ENCODE measurements at regions not wholly inside any gene's neighbourhood (a gene's known extent, or its start where the extent isn't known, plus 50 kb on each side); places are given as distances from the start of the nearest gene placed in this dataset.
"Not testable (repeated sequence)": the region's sequence is repeated elsewhere in the genome, so short reads cannot be mapped to it uniquely, and the experiment has no call there.

GRCh38 chr7:119937745-119938144 lies 335.2 kb upstream of the KCND2 start:
- Histone ChIP-seq H3K4me1 (ENCODE audit: control insufficient read depth, insufficient read depth, low read length) (no peaks in the 10 kb centered on the region), H3K4me3 (ENCODE audit: low read depth, low read length) (no peak overlapping the region), H3K9me3 (ENCODE audit: control insufficient read depth, insufficient read depth, low read length) (no peaks in the 10 kb centered on the region), H3K36me3 (ENCODE audit: control insufficient read depth, insufficient read depth, low read length) (no peaks in the 10 kb centered on the region), H3K9ac (ENCODE audit: low read depth, low read length) (no peak overlapping the region), H3K27me3 (ENCODE audit: control insufficient read depth, insufficient read depth, low read length) (no peaks in the 10 kb centered on the region)

GRCh38 chr7:119943942-119944600 lies 328.9 kb upstream of the KCND2 start:
- Histone ChIP-seq H3K4me3 (ENCODE audit: low read depth, low read length) (no peak overlapping the region), H3K27me3 (ENCODE audit: control insufficient read depth, insufficient read depth, low read length) (no peaks in the 10 kb centered on the region), H3K4me1 (ENCODE audit: control insufficient read depth, insufficient read depth, low read length) (no peaks in the 10 kb centered on the region), H3K36me3 (ENCODE audit: control insufficient read depth, insufficient read depth, low read length) (no peaks in the 10 kb centered on the region), H3K9ac (ENCODE audit: low read depth, low read length) (no peak overlapping the region), H3K9me3 (ENCODE audit: control insufficient read depth, insufficient read depth, low read length) (no peaks in the 10 kb centered on the region)

DNA sequence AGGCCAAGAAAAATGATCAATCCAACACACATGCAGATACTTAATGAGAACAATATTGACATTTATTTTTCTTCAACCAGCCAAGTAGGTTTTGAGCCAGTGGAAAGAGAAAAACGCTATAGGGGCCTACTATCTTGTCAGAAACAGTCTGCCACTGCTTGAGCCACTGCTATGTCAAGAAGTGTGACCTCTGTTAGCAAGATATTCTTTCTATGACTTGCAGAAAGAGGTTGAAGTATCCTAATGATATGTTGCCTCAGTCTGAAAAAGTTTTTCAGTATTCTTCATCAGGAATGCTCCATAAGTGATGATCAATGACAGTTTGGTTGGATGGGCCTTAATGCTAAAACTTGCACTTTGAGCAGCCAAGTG lies 328.4 kb upstream of the KCND2 start:
- H3K36me3 ChIP-seq (ENCODE audit: control insufficient read depth, insufficient read depth, low read length) = no peaks in the 10 kb centered on the region
- no peaks in the 10 kb centered on the region for H3K4me1 ChIP-seq (ENCODE audit: control insufficient read depth, insufficient read depth, low read length)
- no peak overlapping the region for H3K9ac ChIP-seq (ENCODE audit: low read depth, low read length)
- no peaks in the 10 kb centered on the region for H3K27me3 ChIP-seq (ENCODE audit: control insufficient read depth, insufficient read depth, low read length)
- no peaks in the 10 kb centered on the region for H3K9me3 ChIP-seq (ENCODE audit: control insufficient read depth, insufficient read depth, low read length)
- H3K4me3 ChIP-seq (ENCODE audit: low read depth, low read length) = no peak overlapping the region

- Histone ChIP-seq H3K36me3 (ENCODE audit: control insufficient read depth, insufficient read depth, low read length) (no peaks in the 10 kb centered on the region), H3K9ac (ENCODE audit: low read depth, low read length) (no peak overlapping the region), H3K27me3 (ENCODE audit: control insufficient read depth, insufficient read depth, low read length) (no peaks in the 10 kb centered on the region)
Measured at GRCh38 chr7:119945822-119946221, 327.2 kb upstream of the KCND2 start.

DNA sequence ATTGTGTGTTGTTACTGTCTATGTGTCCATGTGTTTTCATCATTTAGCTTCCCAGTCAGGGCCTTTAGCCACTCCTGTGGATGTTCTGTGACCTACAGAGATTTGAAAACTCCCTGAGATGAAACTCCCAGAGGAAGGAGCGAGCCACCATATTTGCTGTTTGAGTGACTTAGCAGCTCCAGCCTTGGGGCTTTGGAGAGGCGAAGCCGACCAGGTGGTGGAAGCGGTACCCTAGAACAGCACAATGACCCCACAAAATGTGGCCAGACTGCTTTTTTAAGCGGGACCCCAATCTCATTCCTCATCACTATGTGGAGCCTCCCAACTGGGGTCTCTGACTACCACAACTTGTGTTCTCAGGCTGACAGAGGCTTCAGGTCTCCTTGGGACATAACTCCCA lies 323.9 kb upstream of the KCND2 start:
- no peaks in the 10 kb centered on the region for H3K36me3 ChIP-seq (ENCODE audit: control insufficient read depth, insufficient read depth, low read length)
- no peaks in the 10 kb centered on the region for H3K27me3 ChIP-seq (ENCODE audit: control insufficient read depth, insufficient read depth, low read length)
- H3K9me3 ChIP-seq (ENCODE audit: control insufficient read depth, insufficient read depth, low read length) = no peaks in the 10 kb centered on the region
- no peak overlapping the region for H3K9ac ChIP-seq (ENCODE audit: low read depth, low read length)
- no peaks in the 10 kb centered on the region for H3K4me1 ChIP-seq (ENCODE audit: control insufficient read depth, insufficient read depth, low read length)
- H3K4me3 ChIP-seq (ENCODE audit: low read depth, low read length) = no peak overlapping the region

More at GRCh38 chr7:119945822-119946221, 327.2 kb upstream of the KCND2 start:
- Histone ChIP-seq H3K9me3 (ENCODE audit: control insufficient read depth, insufficient read depth, low read length) (no peaks in the 10 kb centered on the region), H3K4me3 (ENCODE audit: low read depth, low read length) (no peak overlapping the region), H3K4me1 (ENCODE audit: control insufficient read depth, insufficient read depth, low read length) (no peaks in the 10 kb centered on the region)

- not testable (repeated sequence) for H3K36me3 ChIP-seq (ENCODE audit: control insufficient read depth, insufficient read depth, low read length); H3K27me3 ChIP-seq (ENCODE audit: control insufficient read depth, insufficient read depth, low read length); H3K9ac ChIP-seq (ENCODE audit: low read depth, low read length); H3K9me3 ChIP-seq (ENCODE audit: control insufficient read depth, insufficient read depth, low read length); H3K4me1 ChIP-seq (ENCODE audit: control insufficient read depth, insufficient read depth, low read length); H3K4me3 ChIP-seq (ENCODE audit: low read depth, low read length)
Measured at GRCh38 chr7:119950390-119951041, 322.5 kb upstream of the KCND2 start.

DNA sequence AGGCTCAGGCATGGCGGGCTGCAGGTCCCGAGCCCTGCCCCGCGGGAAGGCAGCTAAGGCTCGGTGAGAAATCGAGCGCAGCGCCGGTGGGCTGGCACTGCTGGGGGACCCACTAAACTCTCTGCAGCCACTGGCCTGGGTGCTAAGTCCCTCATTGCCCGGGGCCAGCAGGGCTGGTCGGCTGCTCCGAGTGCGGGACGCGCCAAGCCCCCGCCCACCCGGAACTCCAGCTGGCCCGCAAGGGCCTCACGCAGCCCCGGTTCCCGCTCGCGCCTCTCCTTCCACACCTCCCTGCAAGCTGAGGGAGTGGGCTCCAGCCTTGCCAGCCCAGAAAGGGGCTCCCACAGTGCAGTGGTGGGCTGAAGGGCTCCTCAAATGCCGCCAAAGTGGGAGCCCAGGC lies 321.4 kb upstream of the KCND2 start:
- not testable (repeated sequence) for H3K36me3 ChIP-seq (ENCODE audit: control insufficient read depth, insufficient read depth, low read length); H3K9me3 ChIP-seq (ENCODE audit: control insufficient read depth, insufficient read depth, low read length); H3K4me3 ChIP-seq (ENCODE audit: low read depth, low read length); H3K9ac ChIP-seq (ENCODE audit: low read depth, low read length); H3K27me3 ChIP-seq (ENCODE audit: control insufficient read depth, insufficient read depth, low read length); H3K4me1 ChIP-seq (ENCODE audit: control insufficient read depth, insufficient read depth, low read length)

DNA sequence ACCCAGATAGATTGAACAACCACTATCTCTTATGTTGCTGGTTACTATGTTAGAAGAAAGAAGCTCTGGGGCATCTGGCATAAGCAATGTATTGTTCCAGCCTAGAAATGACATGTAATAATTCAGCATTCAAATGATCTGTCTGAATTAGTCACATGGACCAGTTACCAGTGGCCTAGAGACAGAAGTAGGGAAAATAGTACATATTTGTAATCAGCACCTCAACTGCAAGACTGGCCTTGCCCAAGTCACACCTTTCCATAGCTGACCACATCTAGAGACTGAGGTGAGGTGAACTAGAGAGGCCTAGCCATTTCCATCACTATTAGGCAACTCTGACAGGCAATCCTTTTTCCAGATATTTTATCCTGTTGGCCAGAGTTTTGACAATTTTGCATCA lies 315.6 kb upstream of the KCND2 start:
- H3K9ac ChIP-seq (ENCODE audit: low read depth, low read length) = no peak overlapping the region

DNA sequence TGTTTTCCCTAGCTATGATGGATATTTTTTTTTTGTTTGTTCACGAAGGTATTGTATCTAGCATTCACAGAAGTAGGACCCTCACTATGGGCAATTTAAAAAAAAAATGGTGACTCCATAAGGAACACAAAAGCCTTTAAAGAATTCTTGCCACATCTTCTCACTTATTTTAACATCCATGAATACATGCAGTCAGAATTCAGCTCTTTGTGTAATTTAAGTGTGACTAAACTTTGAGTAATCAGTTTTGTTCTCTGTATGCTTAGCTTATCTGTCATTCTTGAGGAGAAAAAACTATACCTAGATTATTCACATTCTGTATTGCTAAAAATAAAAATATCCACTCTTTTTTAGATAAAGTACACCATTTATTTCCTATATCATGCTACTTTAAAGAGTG lies 313.2 kb upstream of the KCND2 start:
- no peaks in the 10 kb centered on the region for H3K27me3 ChIP-seq (ENCODE audit: control insufficient read depth, insufficient read depth, low read length)
- no peaks in the 10 kb centered on the region for H3K36me3 ChIP-seq (ENCODE audit: control insufficient read depth, insufficient read depth, low read length)

More for the DNA sequence above, 315.6 kb upstream of the KCND2 start:
- Histone ChIP-seq H3K9me3 (ENCODE audit: control insufficient read depth, insufficient read depth, low read length) (no peaks in the 10 kb centered on the region), H3K27me3 (ENCODE audit: control insufficient read depth, insufficient read depth, low read length) (no peaks in the 10 kb centered on the region), H3K4me3 (ENCODE audit: low read depth, low read length) (no peak overlapping the region), H3K36me3 (ENCODE audit: control insufficient read depth, insufficient read depth, low read length) (no peaks in the 10 kb centered on the region), H3K4me1 (ENCODE audit: control insufficient read depth, insufficient read depth, low read length) (no peaks in the 10 kb centered on the region)

DNA sequence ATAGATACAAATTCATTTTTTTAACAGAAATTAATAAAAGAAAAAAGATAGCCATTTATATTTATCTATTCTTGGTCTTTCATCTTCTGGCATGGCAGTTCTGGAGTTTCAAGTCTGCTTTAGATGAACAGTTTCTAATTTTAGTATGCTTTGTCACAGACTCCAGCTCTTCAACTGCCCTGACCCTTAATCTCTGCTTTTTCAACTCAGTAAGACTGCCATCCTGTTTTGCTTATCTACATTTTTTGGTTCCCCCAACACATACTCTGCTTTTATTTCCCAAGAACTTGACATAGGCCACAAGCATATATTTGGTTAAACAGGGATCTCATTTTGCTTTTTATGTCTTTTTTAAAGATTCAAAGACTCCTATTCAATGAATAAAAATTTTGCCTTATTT lies 309.3 kb upstream of the KCND2 start:
- Histone ChIP-seq H3K4me3 (ENCODE audit: low read depth, low read length) (no peak overlapping the region), H3K36me3 (ENCODE audit: control insufficient read depth, insufficient read depth, low read length) (no peaks in the 10 kb centered on the region), H3K27me3 (ENCODE audit: control insufficient read depth, insufficient read depth, low read length) (no peaks in the 10 kb centered on the region), H3K9ac (ENCODE audit: low read depth, low read length) (no peak overlapping the region), H3K4me1 (ENCODE audit: control insufficient read depth, insufficient read depth, low read length) (no peaks in the 10 kb centered on the region), H3K9me3 (ENCODE audit: control insufficient read depth, insufficient read depth, low read length) (no peaks in the 10 kb centered on the region)

More for the DNA sequence above, 313.2 kb upstream of the KCND2 start:
- no peak overlapping the region for H3K4me3 ChIP-seq (ENCODE audit: low read depth, low read length)
- no peaks in the 10 kb centered on the region for H3K4me1 ChIP-seq (ENCODE audit: control insufficient read depth, insufficient read depth, low read length)
- no peaks in the 10 kb centered on the region for H3K9me3 ChIP-seq (ENCODE audit: control insufficient read depth, insufficient read depth, low read length)
- no peak overlapping the region for H3K9ac ChIP-seq (ENCODE audit: low read depth, low read length)

DNA sequence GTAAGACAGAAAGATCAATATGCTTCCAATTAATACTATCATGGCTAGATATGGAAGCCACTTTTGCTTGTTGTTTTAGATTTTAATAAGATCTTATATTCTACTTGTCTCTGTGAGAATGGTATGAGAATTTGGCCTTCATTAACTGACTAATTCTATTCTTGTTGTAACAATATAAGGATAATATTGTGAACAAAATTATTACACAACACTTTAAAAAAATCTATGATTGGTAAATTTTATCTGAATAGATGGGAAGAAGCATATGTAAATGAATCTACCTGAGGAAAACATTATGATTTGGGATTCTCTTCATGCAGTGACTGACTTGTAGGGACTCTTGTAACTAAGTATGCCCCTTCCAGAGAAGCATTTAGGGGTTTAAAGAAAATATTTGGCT lies 308.9 kb upstream of the KCND2 start:
- Histone ChIP-seq H3K4me3 (ENCODE audit: low read depth, low read length) (no peak overlapping the region), H3K4me1 (ENCODE audit: control insufficient read depth, insufficient read depth, low read length) (no peaks in the 10 kb centered on the region), H3K9me3 (ENCODE audit: control insufficient read depth, insufficient read depth, low read length) (no peaks in the 10 kb centered on the region), H3K36me3 (ENCODE audit: control insufficient read depth, insufficient read depth, low read length) (no peaks in the 10 kb centered on the region), H3K27me3 (ENCODE audit: control insufficient read depth, insufficient read depth, low read length) (no peaks in the 10 kb centered on the region), H3K9ac (ENCODE audit: low read depth, low read length) (no peak overlapping the region)

DNA sequence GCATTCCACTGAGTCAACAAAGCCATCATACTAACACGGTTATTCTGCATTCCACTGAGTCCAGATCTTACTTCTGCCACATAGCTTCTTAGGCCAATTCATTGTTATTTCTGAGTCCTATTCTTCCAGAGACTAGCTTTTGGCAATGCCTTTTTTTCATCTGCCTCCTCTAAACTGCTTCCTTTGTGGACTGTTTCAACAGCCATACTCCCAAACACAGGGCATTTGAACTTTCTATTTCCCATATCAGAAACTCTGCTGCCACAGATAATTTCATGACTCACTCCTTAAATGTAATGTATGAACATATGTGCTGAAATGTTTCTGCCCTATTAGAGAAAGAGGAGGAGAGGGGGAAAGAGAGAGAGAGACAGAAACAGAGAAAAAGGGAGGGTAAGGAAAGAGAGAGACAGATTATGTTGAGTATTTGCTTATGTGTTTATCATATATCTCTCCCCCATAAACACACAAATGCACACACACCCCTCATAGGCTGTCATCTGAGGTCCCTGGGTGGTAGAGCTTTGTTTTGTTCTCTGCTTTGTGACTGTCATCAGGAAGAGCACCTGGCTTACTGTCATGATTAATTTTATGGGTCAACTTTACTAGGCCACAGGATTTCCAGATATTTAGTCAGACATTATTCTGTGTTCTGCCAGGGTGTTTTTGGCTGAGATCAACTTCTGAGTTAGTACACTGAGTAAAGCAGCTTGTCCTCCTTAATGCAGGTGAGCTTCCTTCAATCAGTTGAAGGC lies 308.0 kb upstream of the KCND2 start:
- H3K9me3 ChIP-seq (ENCODE audit: control insufficient read depth, insufficient read depth, low read length) = no peaks in the 10 kb centered on the region
- no peak overlapping the region for H3K4me3 ChIP-seq (ENCODE audit: low read depth, low read length)
- no peaks in the 10 kb centered on the region for H3K4me1 ChIP-seq (ENCODE audit: control insufficient read depth, insufficient read depth, low read length)
- H3K27me3 ChIP-seq (ENCODE audit: control insufficient read depth, insufficient read depth, low read length) = no peaks in the 10 kb centered on the region
- no peaks in the 10 kb centered on the region for H3K36me3 ChIP-seq (ENCODE audit: control insufficient read depth, insufficient read depth, low read length)
- H3K9ac ChIP-seq (ENCODE audit: low read depth, low read length) = no peak overlapping the region
